ENCODE measurements at regions not wholly inside any gene's neighbourhood (a gene's known extent, or its start where the extent isn't known, plus 50 kb on each side); places are given as distances from the start of the nearest gene placed in this dataset.

DNA sequence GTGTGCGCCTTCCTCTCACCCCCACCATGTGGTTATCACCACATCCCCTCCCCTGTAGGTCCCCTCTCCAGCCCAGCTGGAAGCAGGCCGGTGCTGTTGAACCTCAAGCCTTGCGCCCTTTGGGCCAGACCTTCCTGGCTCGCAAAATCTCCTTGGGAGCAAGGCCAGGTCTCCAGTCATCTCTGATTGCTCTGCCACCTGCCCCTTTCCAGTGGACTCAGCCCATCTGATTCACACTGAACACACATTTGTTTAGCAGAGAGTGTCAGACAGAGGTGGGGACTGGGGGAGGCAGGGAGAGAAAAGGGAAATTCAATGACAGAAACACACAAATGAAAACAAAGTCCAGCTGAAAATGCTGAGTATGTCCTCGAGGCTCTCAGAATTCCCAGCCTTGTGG is 119.4 kb downstream of the TPRA1 start:
- Histone ChIP-seq H3K27me3 (no peaks in the 10 kb centered on the region), H3K4me1 (no peaks in the 10 kb centered on the region), H3K9me3 (no peaks in the 10 kb centered on the region), H3K4me3 (no peak overlapping the region), H3K27ac (no peak overlapping the region), H3K36me3 (no peaks in the 10 kb centered on the region)
- intact Hi-C loops (cut with DNase I) = no loop called here
- DNase-seq (ENCODE audit: low spot score in 2 of 2) = no peak
- no peak for TF ChIP-seq CTCF (IDR thresholded peaks at IDR 0.05)

DNA sequence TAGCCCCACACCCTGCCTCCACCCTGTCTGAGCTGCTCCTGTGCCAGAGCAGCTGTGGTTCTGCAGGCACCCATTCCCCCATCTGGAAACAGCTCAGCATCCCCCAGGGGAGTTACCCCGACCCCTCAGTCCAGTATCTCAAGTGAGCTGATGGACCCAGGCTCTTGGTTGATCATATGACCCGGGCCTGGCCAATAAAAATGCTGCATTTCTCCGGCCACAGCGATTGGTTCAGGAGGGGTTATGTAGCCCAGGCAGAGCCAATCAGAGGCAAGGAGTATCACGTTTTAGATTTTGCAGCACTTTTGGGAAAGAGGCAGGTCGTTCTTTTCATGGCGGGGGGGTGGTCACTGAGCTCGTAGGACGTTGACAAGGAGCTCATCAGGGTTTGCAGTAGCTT is 120.8 kb downstream of the TPRA1 start:
- Histone ChIP-seq H3K4me3 (no peak overlapping the region), H3K27ac (no peak overlapping the region), H3K27me3 (no peaks in the 10 kb centered on the region), H3K36me3 (no peaks in the 10 kb centered on the region), H3K9me3 (no peaks in the 10 kb centered on the region), H3K4me1 (no peaks in the 10 kb centered on the region)
- no peak for TF ChIP-seq CTCF (IDR thresholded peaks at IDR 0.05)
- DNase-seq (ENCODE audit: low spot score in 2 of 2) = no peak
- intact Hi-C loops (cut with DNase I) = no loop called here

DNA sequence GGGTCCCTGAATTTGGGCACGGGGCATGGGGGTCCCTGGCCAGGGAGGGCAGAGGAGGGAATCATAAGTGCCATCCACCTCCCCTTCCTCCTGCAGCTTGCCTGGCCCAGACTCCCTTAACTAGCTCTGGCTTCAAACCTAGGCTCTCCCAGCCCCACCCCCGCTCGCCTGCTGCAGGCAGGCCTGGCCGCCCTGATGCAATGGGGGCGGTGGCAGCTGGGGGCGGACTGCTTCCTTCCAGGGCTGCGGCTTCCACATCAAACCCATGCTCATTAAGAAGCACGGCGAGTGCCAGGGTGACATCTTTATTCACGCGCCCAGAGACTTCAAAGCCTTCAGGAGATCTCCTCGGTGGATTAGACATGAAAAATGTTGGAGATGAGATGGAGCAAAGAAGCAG is 123.1 kb downstream of the TPRA1 start:
- Histone ChIP-seq H3K27me3 (no peaks in the 10 kb centered on the region), H3K4me1 (no peaks in the 10 kb centered on the region), H3K9me3 (no peaks in the 10 kb centered on the region), H3K27ac (no peak overlapping the region), H3K4me3 (no peak overlapping the region), H3K36me3 (no peaks in the 10 kb centered on the region)
- intact Hi-C loops (cut with DNase I) = no loop called here
- DNase-seq (ENCODE audit: low spot score in 2 of 2) = no peak
- TF ChIP-seq CTCF (IDR thresholded peaks at IDR 0.05) = no peak

DNA sequence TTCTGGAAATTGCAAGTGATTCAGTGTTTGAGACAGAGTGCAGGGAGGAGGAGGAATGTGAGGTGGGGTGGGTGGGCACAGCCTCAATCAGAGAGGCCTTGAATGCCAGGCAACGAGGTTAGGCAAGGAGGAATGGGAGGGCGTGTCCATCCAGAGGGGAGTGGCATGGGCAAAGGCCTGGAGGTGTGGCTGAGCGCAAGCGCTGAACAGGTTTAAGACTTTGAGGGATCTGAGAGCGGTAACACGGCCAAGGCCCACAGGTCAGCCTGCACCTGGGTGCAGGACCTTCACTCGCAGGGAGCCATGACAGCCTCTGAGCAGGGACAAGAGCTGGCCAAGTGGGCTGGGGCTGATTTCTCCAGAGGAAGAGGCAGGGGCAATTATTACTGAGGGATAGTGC is 125.9 kb downstream of the TPRA1 start:
- H3K36me3 ChIP-seq = no peaks in the 10 kb centered on the region
- no peak for TF ChIP-seq CTCF (IDR thresholded peaks at IDR 0.05)
- intact Hi-C loops (cut with DNase I) = no loop called here

DNA sequence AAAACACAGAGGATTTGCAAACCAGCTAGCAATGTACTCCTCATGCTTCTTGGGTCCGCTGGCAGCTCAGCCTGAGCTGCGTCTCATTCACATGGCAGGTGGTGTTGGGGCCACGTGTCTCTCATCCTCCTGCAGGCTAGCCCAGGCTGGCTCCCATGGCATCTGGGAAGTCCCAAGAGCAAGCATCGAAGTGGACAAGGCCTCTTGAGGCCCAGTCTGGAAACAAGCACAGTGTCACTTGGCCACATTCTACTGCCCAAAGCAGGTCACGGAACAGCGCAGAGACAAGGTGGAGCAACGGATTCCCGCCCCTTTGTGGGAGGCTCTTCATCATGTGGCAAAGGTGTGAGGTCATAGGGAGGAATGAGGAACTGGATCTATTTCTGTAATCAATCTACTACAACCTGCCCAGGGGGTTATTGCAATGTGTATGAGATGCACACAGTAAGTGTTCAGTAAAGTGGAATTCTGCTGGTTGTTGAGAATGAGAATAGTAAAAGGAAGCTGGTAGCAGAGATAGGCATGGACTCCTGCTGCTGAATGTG is 128.3 kb downstream of the TPRA1 start:
- intact Hi-C loops (cut with DNase I) = no loop called here
- H3K9me3 ChIP-seq = no peaks in the 10 kb centered on the region

More for the DNA sequence above, 125.9 kb downstream of the TPRA1 start:
- no peak for DNase-seq (ENCODE audit: low spot score in 2 of 2)
- Histone ChIP-seq H3K4me3 (no peak overlapping the region), H3K9me3 (no peaks in the 10 kb centered on the region), H3K27me3 (no peaks in the 10 kb centered on the region), H3K27ac (no peak overlapping the region), H3K4me1 (no peaks in the 10 kb centered on the region)

More for the DNA sequence above, 128.3 kb downstream of the TPRA1 start:
- no peak for TF ChIP-seq CTCF (IDR thresholded peaks at IDR 0.05)
- H3K4me1 ChIP-seq = no peaks in the 10 kb centered on the region
- H3K27ac ChIP-seq = no peak overlapping the region
- no peak overlapping the region for H3K4me3 ChIP-seq
- no peak for DNase-seq (ENCODE audit: low spot score in 2 of 2)
- H3K27me3 ChIP-seq = no peaks in the 10 kb centered on the region
- H3K36me3 ChIP-seq = no peaks in the 10 kb centered on the region

Measured in ascending aorta (tissue), 2 donors.